HCEC 1CT (cell line): ENCODE measurements at regions not wholly inside any gene's neighbourhood (a gene's known extent, or its start where the extent isn't known, plus 50 kb on each side); places are given as distances from the start of the nearest gene placed in this dataset.
"Not testable (repeated sequence)": the region's sequence is repeated elsewhere in the genome, so short reads cannot be mapped to it uniquely, and the experiment has no call there.

Source experiments
- DNase-seq: peaks from one replicate; pipeline ENCODE4 v3.0.0-alpha.2; 2017

GRCh38 chr2:224174521-224174920, 135.4 kb upstream of the SERPINE2 start:
- DNase-seq, result no peak

- no peak for DNase-seq
These were observed 134.8 kb upstream of the SERPINE2 start for GRCh38 chr2:224173933-224174332.

GRCh38 chr2:224173210-224173609, 134.1 kb upstream of the SERPINE2 start:
- no peak for DNase-seq

GRCh38 chr2:224171226-224171625, 132.1 kb upstream of the SERPINE2 start:
- DNase-seq, result no peak

GRCh38 chr2:224169847-224170246, 130.8 kb upstream of the SERPINE2 start:
- DNase-seq, result no peak

GRCh38 chr2:224167781-224168180, 128.7 kb upstream of the SERPINE2 start:
- DNase-seq, result not testable (repeated sequence)

GRCh38 chr2:224166654-224167053, 127.6 kb upstream of the SERPINE2 start:
- DNase-seq, result no peak

GRCh38 chr2:224165901-224166319, 126.8 kb upstream of the SERPINE2 start:
- DNase-seq, result peak; percentile 47

- DNase-seq, result no peak
These were observed 124.7 kb upstream of the SERPINE2 start for GRCh38 chr2:224163566-224164307.

GRCh38 chr2:224162122-224162521, 123.0 kb upstream of the SERPINE2 start:
- DNase-seq, result peak; percentile 54

- DNase-seq, result no peak
These were observed 122.6 kb upstream of the SERPINE2 start for GRCh38 chr2:224161712-224162111.

- DNase-seq, result no peak
These were observed 121.8 kb upstream of the SERPINE2 start for GRCh38 chr2:224160917-224161316.

- no peak for DNase-seq
These were observed 120.4 kb upstream of the SERPINE2 start for GRCh38 chr2:224159345-224159928.

- no peak for DNase-seq
These were observed 119.7 kb upstream of the SERPINE2 start for GRCh38 chr2:224158831-224159230.

GRCh38 chr2:224158061-224158460, 119.0 kb upstream of the SERPINE2 start:
- no peak for DNase-seq

GRCh38 chr2:224157655-224158054, 118.6 kb upstream of the SERPINE2 start:
- no peak for DNase-seq

- no peak for DNase-seq
These were observed 117.3 kb upstream of the SERPINE2 start for GRCh38 chr2:224156436-224156835.

- no peak for DNase-seq
These were observed 116.8 kb upstream of the SERPINE2 start for GRCh38 chr2:224155896-224156295.

GRCh38 chr2:224155371-224155770, 116.3 kb upstream of the SERPINE2 start:
- DNase-seq, result no peak

- DNase-seq, result no peak
These were observed 112.7 kb upstream of the SERPINE2 start for GRCh38 chr2:224151680-224152310.

GRCh38 chr2:224151161-224151560, 112.1 kb upstream of the SERPINE2 start:
- peak; percentile 87 for DNase-seq

- DNase-seq, result not testable (repeated sequence)
These were observed 109.0 kb upstream of the SERPINE2 start for GRCh38 chr2:224148058-224148457.

- DNase-seq, result no peak
These were observed 108.1 kb upstream of the SERPINE2 start for GRCh38 chr2:224147174-224147573.
